ENCODE measurements at regions not wholly inside any gene's neighbourhood (a gene's known extent, or its start where the extent isn't known, plus 50 kb on each side); places are given as distances from the start of the nearest gene placed in this dataset.

GRCh38 chr21:36640174-36640720, 58.7 kb upstream of the SIM2 start:
- H3K4me3 ChIP-seq (ENCODE audit: low read depth, low read length): no peak overlapping the region
- WGBS: 19% methylated on average over 4 of the region's 4 CpGs
- no peaks in the 10 kb centered on the region for H3K36me3 ChIP-seq (ENCODE audit: insufficient read depth)
- no peaks in the 10 kb centered on the region for H3K4me1 ChIP-seq (ENCODE audit: insufficient read depth)
- no peak overlapping the region for H3K27ac ChIP-seq (ENCODE audit: low read depth)
- DNase-seq (ENCODE audit: extremely low spot score): no peak

- no peak for DNase-seq (ENCODE audit: extremely low spot score)
- WGBS: 53% methylated on average over 15 of the region's 15 CpGs
- Histone ChIP-seq H3K4me1 (ENCODE audit: insufficient read depth) (no peaks in the 10 kb centered on the region), H3K36me3 (ENCODE audit: insufficient read depth) (no peaks in the 10 kb centered on the region), H3K4me3 (ENCODE audit: low read depth, low read length) (no peak overlapping the region), H3K27ac (ENCODE audit: low read depth) (no peak overlapping the region)
Measured at GRCh38 chr21:36640721-36641244, 58.1 kb upstream of the SIM2 start.

GRCh38 chr21:36641346-36641745, 57.6 kb upstream of the SIM2 start:
- H3K4me3 ChIP-seq (ENCODE audit: low read depth, low read length): no peak overlapping the region
- no peak overlapping the region for H3K27ac ChIP-seq (ENCODE audit: low read depth)
- no peak for DNase-seq (ENCODE audit: extremely low spot score)
- H3K4me1 ChIP-seq (ENCODE audit: insufficient read depth): no peaks in the 10 kb centered on the region
- 100% methylated on average over 1 of the region's 1 CpG for WGBS
- no peaks in the 10 kb centered on the region for H3K36me3 ChIP-seq (ENCODE audit: insufficient read depth)

- Histone ChIP-seq H3K4me3 (ENCODE audit: low read depth, low read length) (no peak overlapping the region), H3K27ac (ENCODE audit: low read depth) (no peak overlapping the region), H3K36me3 (ENCODE audit: insufficient read depth) (no peaks in the 10 kb centered on the region), H3K4me1 (ENCODE audit: insufficient read depth) (no peaks in the 10 kb centered on the region)
- no peak for DNase-seq (ENCODE audit: extremely low spot score)
- WGBS: 94% methylated on average over 9 of the region's 9 CpGs
Measured at GRCh38 chr21:36641886-36642285, 57.0 kb upstream of the SIM2 start.

GRCh38 chr21:36642777-36643176, 56.1 kb upstream of the SIM2 start:
- DNase-seq (ENCODE audit: extremely low spot score): no peak

GRCh38 chr21:36643374-36644250, 55.3 kb upstream of the SIM2 start:
- H3K27ac ChIP-seq (ENCODE audit: low read depth): no peak overlapping the region
- H3K4me3 ChIP-seq (ENCODE audit: low read depth, low read length): no peak overlapping the region
- WGBS: 95% methylated on average over 12 of the region's 12 CpGs
- no peak for DNase-seq (ENCODE audit: extremely low spot score)
- no peaks in the 10 kb centered on the region for H3K4me1 ChIP-seq (ENCODE audit: insufficient read depth)
- no peaks in the 10 kb centered on the region for H3K36me3 ChIP-seq (ENCODE audit: insufficient read depth)

More at GRCh38 chr21:36642777-36643176, 56.1 kb upstream of the SIM2 start:
- Histone ChIP-seq H3K4me3 (ENCODE audit: low read depth, low read length) (no peak overlapping the region), H3K4me1 (ENCODE audit: insufficient read depth) (no peaks in the 10 kb centered on the region), H3K27ac (ENCODE audit: low read depth) (no peak overlapping the region), H3K36me3 (ENCODE audit: insufficient read depth) (no peaks in the 10 kb centered on the region)
- 94% methylated on average over 4 of the region's 4 CpGs for WGBS

GRCh38 chr21:36646011-36646410, 52.9 kb upstream of the SIM2 start:
- WGBS: 85% methylated on average over 7 of the region's 7 CpGs
- Histone ChIP-seq H3K27ac (ENCODE audit: low read depth) (no peak overlapping the region), H3K36me3 (ENCODE audit: insufficient read depth) (no peaks in the 10 kb centered on the region), H3K4me1 (ENCODE audit: insufficient read depth) (no peaks in the 10 kb centered on the region), H3K4me3 (ENCODE audit: low read depth, low read length) (no peak overlapping the region)
- DNase-seq (ENCODE audit: extremely low spot score): no peak

GRCh38 chr21:36646645-36647044, 52.3 kb upstream of the SIM2 start:
- H3K36me3 ChIP-seq (ENCODE audit: insufficient read depth): no peaks in the 10 kb centered on the region

GRCh38 chr21:36647279-36648093, 51.4 kb upstream of the SIM2 start:
- WGBS: 49% methylated on average over 15 of the region's 15 CpGs
- no peak overlapping the region for H3K27ac ChIP-seq (ENCODE audit: low read depth)
- H3K4me3 ChIP-seq (ENCODE audit: low read depth, low read length): no peak overlapping the region
- H3K4me1 ChIP-seq (ENCODE audit: insufficient read depth): no peaks in the 10 kb centered on the region
- DNase-seq (ENCODE audit: extremely low spot score): no peak
- H3K36me3 ChIP-seq (ENCODE audit: insufficient read depth): no peaks in the 10 kb centered on the region

More at GRCh38 chr21:36646645-36647044, 52.3 kb upstream of the SIM2 start:
- WGBS: 89% methylated on average over 6 of the region's 6 CpGs
- no peak for DNase-seq (ENCODE audit: extremely low spot score)
- no peak overlapping the region for H3K4me3 ChIP-seq (ENCODE audit: low read depth, low read length)
- no peaks in the 10 kb centered on the region for H3K4me1 ChIP-seq (ENCODE audit: insufficient read depth)
- H3K27ac ChIP-seq (ENCODE audit: low read depth): no peak overlapping the region
